NCI-H2081 treated with DMSO at 0.1 percent for 48 hours (cell line): ENCODE measurements at regions not wholly inside any gene's neighbourhood (a gene's known extent, or its start where the extent isn't known, plus 50 kb on each side); places are given as distances from the start of the nearest gene placed in this dataset.

Experiments used
- DNase-seq: peaks from one replicate; lab custom pipeline; 2025; lab: John Stamatoyannopoulos, UW

GRCh38 chr11:88448131-88448670 is 110.7 kb upstream of the CTSC start:
- no peak for DNase-seq

GRCh38 chr11:88447281-88447680 is 109.7 kb upstream of the CTSC start:
- no peak for DNase-seq

- no peak for DNase-seq
These were observed 101.8 kb upstream of the CTSC start for GRCh38 chr11:88439356-88439755.

GRCh38 chr11:88438721-88439120 is 101.2 kb upstream of the CTSC start:
- DNase-seq = no peak

- DNase-seq = no peak
These were observed 97.9 kb upstream of the CTSC start for GRCh38 chr11:88435415-88435814.

- no peak for DNase-seq
These were observed 96.9 kb upstream of the CTSC start for GRCh38 chr11:88434333-88434976.

- no peak for DNase-seq
These were observed 96.1 kb upstream of the CTSC start for GRCh38 chr11:88433536-88434230.

- no peak for DNase-seq
These were observed 94.3 kb upstream of the CTSC start for GRCh38 chr11:88431675-88432341.

GRCh38 chr11:88428959-88429358 is 91.4 kb upstream of the CTSC start:
- DNase-seq = no peak

GRCh38 chr11:88427719-88428118 is 90.2 kb upstream of the CTSC start:
- no peak for DNase-seq

GRCh38 chr11:88424881-88425280 is 87.3 kb upstream of the CTSC start:
- no peak for DNase-seq

GRCh38 chr11:88421530-88421929 is 84.0 kb upstream of the CTSC start:
- no peak for DNase-seq

- no peak for DNase-seq
These were observed 82.7 kb upstream of the CTSC start for GRCh38 chr11:88420165-88420791.

- DNase-seq = peak; percentile 24
These were observed 81.0 kb upstream of the CTSC start for GRCh38 chr11:88418508-88418907.

GRCh38 chr11:88415495-88415894 is 78.0 kb upstream of the CTSC start:
- no peak for DNase-seq

GRCh38 chr11:88414981-88415413 is 77.5 kb upstream of the CTSC start:
- DNase-seq = no peak

- DNase-seq = no peak
These were observed 76.9 kb upstream of the CTSC start for GRCh38 chr11:88414385-88414861.

GRCh38 chr11:88411265-88411664 is 73.7 kb upstream of the CTSC start:
- no peak for DNase-seq

- DNase-seq = no peak
These were observed 73.1 kb upstream of the CTSC start for GRCh38 chr11:88410656-88411055.

GRCh38 chr11:88410056-88410455 is 72.5 kb upstream of the CTSC start:
- no peak for DNase-seq

GRCh38 chr11:88406876-88407275 is 69.3 kb upstream of the CTSC start:
- no peak for DNase-seq

GRCh38 chr11:88405853-88406252 is 68.3 kb upstream of the CTSC start:
- no peak for DNase-seq
